Islet precursor cell (in vitro differentiated cells): ENCODE measurements at regions not wholly inside any gene's neighbourhood (a gene's known extent, or its start where the extent isn't known, plus 50 kb on each side); places are given as distances from the start of the nearest gene placed in this dataset.
"Not testable (repeated sequence)": the region's sequence is repeated elsewhere in the genome, so short reads cannot be mapped to it uniquely, and the experiment has no call there.

Experiments
- DNase-seq: peaks from one replicate; pipeline ENCODE4 v3.0.0-alpha.2; 2018

- no peak for DNase-seq
Observed at GRCh38 chr12:94916663-94917062, 86.8 kb downstream of the NDUFA12 start.

GRCh38 chr12:94909663-94910062 is 93.8 kb downstream of the NDUFA12 start:
- DNase-seq, result no peak

- DNase-seq, result not testable (repeated sequence)
Observed at GRCh38 chr12:94905749-94906148, 97.7 kb downstream of the NDUFA12 start.

- no peak for DNase-seq
Observed at GRCh38 chr12:94900496-94900895, 103.0 kb downstream of the NDUFA12 start.

GRCh38 chr12:94898388-94898787 is 105.1 kb downstream of the NDUFA12 start:
- peak; percentile 57 for DNase-seq

- DNase-seq, result peak; percentile 29
Observed at GRCh38 chr12:94892544-94893267, 110.8 kb downstream of the NDUFA12 start.

- DNase-seq, result no peak
Observed at GRCh38 chr12:94889445-94890210, 113.9 kb downstream of the NDUFA12 start.

- DNase-seq, result no peak
Observed at GRCh38 chr12:94879542-94879941, 124.0 kb downstream of the NDUFA12 start.

GRCh38 chr12:94875525-94875924 is 128.0 kb downstream of the NDUFA12 start:
- peak; percentile 80 for DNase-seq

- no peak for DNase-seq
Observed at GRCh38 chr12:94874518-94875302, 128.8 kb downstream of the NDUFA12 start.

GRCh38 chr12:94873734-94874517 is 129.6 kb downstream of the NDUFA12 start:
- DNase-seq, result no peak

GRCh38 chr12:94872971-94873733 is 130.3 kb downstream of the NDUFA12 start:
- DNase-seq, result peak; percentile 69

GRCh38 chr12:94872671-94872970 is 130.9 kb downstream of the NDUFA12 start:
- no peak for DNase-seq

- no peak for DNase-seq
Observed at GRCh38 chr12:94872007-94872653, 131.4 kb downstream of the NDUFA12 start.

GRCh38 chr12:94870511-94870910 is 133.0 kb downstream of the NDUFA12 start:
- no peak for DNase-seq

GRCh38 chr12:94868161-94868560 is 135.3 kb downstream of the NDUFA12 start:
- DNase-seq, result no peak

GRCh38 chr12:94867066-94867855 is 136.2 kb downstream of the NDUFA12 start:
- DNase-seq, result no peak

- DNase-seq, result no peak
Observed at GRCh38 chr12:94864987-94865386, 138.5 kb downstream of the NDUFA12 start.

GRCh38 chr12:94863321-94864035 is 140.0 kb downstream of the NDUFA12 start:
- no peak for DNase-seq

GRCh38 chr12:94862421-94862820 is 141.1 kb downstream of the NDUFA12 start:
- no peak for DNase-seq
